Chondrocyte (in vitro differentiated cells): ENCODE measurements at regions not wholly inside any gene's neighbourhood (a gene's known extent, or its start where the extent isn't known, plus 50 kb on each side); places are given as distances from the start of the nearest gene placed in this dataset.

ENCODE experiments used
- DNase-seq: peaks from one replicate; pipeline ENCODE4 v3.0.0; 2021; ENCODE audit warnings: mixed read lengths, low spot score
- H3K27ac Mint-ChIP-seq: one replicate; pipeline ENCODE4 v1.8.0; 2021; ENCODE audit warnings: mild to moderate bottlenecking, moderate library complexity, mixed read lengths; ENCODE audit not compliant: unreplicated experiment
- H3K27me3 Mint-ChIP-seq: 2 replicates; pipeline ENCODE4 v1.8.0; 2021; ENCODE audit warnings: low read depth, mixed read lengths
- H3K36me3 Mint-ChIP-seq: 2 replicates; pipeline ENCODE4 v1.8.0; 2021; ENCODE audit warnings: low read depth, mixed read lengths
- H3K4me1 Mint-ChIP-seq: 2 replicates; pipeline ENCODE4 v1.8.0; 2021; ENCODE audit warnings: low read depth, mild to moderate bottlenecking, mixed read lengths
- H3K4me3 Mint-ChIP-seq: one replicate; pipeline ENCODE4 v1.8.0; 2021; ENCODE audit warnings: mild to moderate bottlenecking, moderate library complexity, mixed read lengths; ENCODE audit not compliant: unreplicated experiment
- H3K9me3 Mint-ChIP-seq: 2 replicates; pipeline ENCODE4 v1.8.0; 2021; ENCODE audit warnings: low read depth, mixed read lengths
- CTCF ChIP-seq: fragments of 200-600 bp; sonication (generic); IDR thresholded peaks from 2 replicates; pipeline ENCODE4 v1.5.0; 2021; ENCODE audit warnings: antibody characterized with exemption, mild to moderate bottlenecking, moderate library complexity

- H3K9me3 Mint-ChIP-seq = peaks cover 4% of the 10 kb centered on the region
- DNase-seq = no peak
- H3K4me3 Mint-ChIP-seq = no peak overlapping the region
- no peak for TF ChIP-seq CTCF
- peaks cover 22% of the 10 kb centered on the region for H3K4me1 Mint-ChIP-seq
- H3K36me3 Mint-ChIP-seq = no peaks in the 10 kb centered on the region
- H3K27me3 Mint-ChIP-seq = no peaks in the 10 kb centered on the region
- no peak overlapping the region for H3K27ac Mint-ChIP-seq
Observed at GRCh38 chr4:75343333-75343732, 170.9 kb downstream of the RCHY1 start.

GRCh38 chr4:75340561-75340960, 173.6 kb downstream of the RCHY1 start:
- H3K4me3 Mint-ChIP-seq = no peak overlapping the region

GRCh38 chr4:75338352-75338880, 175.8 kb downstream of the RCHY1 start:
- DNase-seq = no peak
- no peak overlapping the region for H3K27ac Mint-ChIP-seq
- H3K9me3 Mint-ChIP-seq = peaks cover 20% of the 10 kb centered on the region
- no peak for TF ChIP-seq CTCF
- no peaks in the 10 kb centered on the region for H3K4me1 Mint-ChIP-seq
- no peak overlapping the region for H3K4me3 Mint-ChIP-seq
- H3K36me3 Mint-ChIP-seq = peaks cover 5% of the 10 kb centered on the region
- peaks cover 7% of the 10 kb centered on the region for H3K27me3 Mint-ChIP-seq

More at GRCh38 chr4:75340561-75340960, 173.6 kb downstream of the RCHY1 start:
- TF ChIP-seq CTCF = no peak
- Mint-ChIP-seq H3K9me3 (peaks cover 5% of the 10 kb centered on the region), H3K27ac (no peak overlapping the region), H3K27me3 (no peaks in the 10 kb centered on the region), H3K4me1 (peaks cover 12% of the 10 kb centered on the region), H3K36me3 (no peaks in the 10 kb centered on the region)
- no peak for DNase-seq

- TF ChIP-seq CTCF = no peak
- no peaks in the 10 kb centered on the region for H3K4me1 Mint-ChIP-seq
- DNase-seq = no peak
- peaks cover 4% of the 10 kb centered on the region for H3K36me3 Mint-ChIP-seq
- H3K9me3 Mint-ChIP-seq = peaks cover 14% of the 10 kb centered on the region
- no peak overlapping the region for H3K4me3 Mint-ChIP-seq
- no peak overlapping the region for H3K27ac Mint-ChIP-seq
- H3K27me3 Mint-ChIP-seq = peaks cover 22% of the 10 kb centered on the region
Observed at GRCh38 chr4:75327804-75328512, 186.2 kb downstream of the RCHY1 start.

GRCh38 chr4:75325318-75325979, 188.8 kb downstream of the RCHY1 start:
- Mint-ChIP-seq H3K27ac (no peak overlapping the region), H3K4me1 (no peaks in the 10 kb centered on the region), H3K4me3 (no peak overlapping the region), H3K9me3 (no peaks in the 10 kb centered on the region), H3K36me3 (no peaks in the 10 kb centered on the region), H3K27me3 (peaks cover 18% of the 10 kb centered on the region)
- no peak for TF ChIP-seq CTCF
- DNase-seq = no peak
